ENCODE measurements at regions not wholly inside any gene's neighbourhood (a gene's known extent, or its start where the extent isn't known, plus 50 kb on each side); places are given as distances from the start of the nearest gene placed in this dataset.

- TF ChIP-seq ZNF687 (IDR thresholded peaks at IDR 0.05): no peak
- TF ChIP-seq MYC (IDR thresholded peaks at IDR 0.05; ENCODE audit: insufficient read depth, insufficient read length, insufficient replicate concordance, low read length, severe bottlenecking): no peak
- no peak for TF ChIP-seq STAT1 (conservative IDR thresholded peaks at IDR 0.05)
- no peak for TF ChIP-seq EGR1 (IDR thresholded peaks at IDR 0.05; ENCODE audit: borderline replicate concordance in 1 of 2, low read depth in 2 of 2, low read length in 2 of 2)
- no peak for TF ChIP-seq YY1 (IDR thresholded peaks at IDR 0.05; ENCODE audit: low read depth, low read length)
- TF ChIP-seq ZBTB11 (CRISPR knock-in tag; IDR thresholded peaks at IDR 0.05): no peak
- no peak for TF ChIP-seq NBN (IDR thresholded peaks at IDR 0.05)
- no peak for TF ChIP-seq USF2 (IDR thresholded peaks at IDR 0.05; ENCODE audit: borderline replicate concordance, low read depth, low read length)
- TF ChIP-seq KLF5 (IDR thresholded peaks at IDR 0.05; ENCODE audit: partially characterized antibody): no peak
- no peak for TF ChIP-seq CHD4 (IDR thresholded peaks at IDR 0.05)
- no peak for TF ChIP-seq E2F8 (IDR thresholded peaks at IDR 0.05; ENCODE audit: low read depth, partially characterized antibody)
Measured at GRCh38 chrX:69025802-69026301, 139.4 kb downstream of the PJA1 start (continued).

All from GM12878 (cell line).